GM19324 (cell line): ENCODE measurements at regions not wholly inside any gene's neighbourhood (a gene's known extent, or its start where the extent isn't known, plus 50 kb on each side); places are given as distances from the start of the nearest gene placed in this dataset.

ENCODE experiments used
- ATAC-seq: cut with Tn5 transposase; IDR thresholded peaks from one replicate; pipeline ENCODE4 v1.9.1; 2021; ENCODE audit warnings: mild to moderate bottlenecking, moderate library complexity; ENCODE audit not compliant: unreplicated experiment, low FRiP score

GRCh38 chr18:24530630-24531111, 70.2 kb downstream of the HRH4 start:
- no peak for ATAC-seq

- no peak for ATAC-seq
These were observed 73.8 kb downstream of the HRH4 start for GRCh38 chr18:24534271-24534670.

GRCh38 chr18:24534737-24535136, 74.3 kb downstream of the HRH4 start:
- no peak for ATAC-seq

- no peak for ATAC-seq
These were observed 75.3 kb downstream of the HRH4 start for GRCh38 chr18:24535527-24536295.

GRCh38 chr18:24536326-24536725, 75.9 kb downstream of the HRH4 start:
- ATAC-seq: no peak

GRCh38 chr18:24536834-24537233, 76.4 kb downstream of the HRH4 start:
- no peak for ATAC-seq

GRCh38 chr18:24538414-24539264, 78.2 kb downstream of the HRH4 start:
- no peak for ATAC-seq

- ATAC-seq: no peak
These were observed 79.6 kb downstream of the HRH4 start for GRCh38 chr18:24539866-24540617.

- ATAC-seq: no peak
These were observed 80.5 kb downstream of the HRH4 start for GRCh38 chr18:24540896-24541295.

GRCh38 chr18:24543086-24543794, 82.8 kb downstream of the HRH4 start:
- no peak for ATAC-seq

GRCh38 chr18:24543795-24544498, 83.5 kb downstream of the HRH4 start:
- no peak for ATAC-seq

GRCh38 chr18:24544949-24545348, 84.5 kb downstream of the HRH4 start:
- no peak for ATAC-seq

- ATAC-seq: no peak
These were observed 85.2 kb downstream of the HRH4 start for GRCh38 chr18:24545651-24546050.

GRCh38 chr18:24546307-24546706, 85.9 kb downstream of the HRH4 start:
- ATAC-seq: no peak

GRCh38 chr18:24548583-24548982, 88.1 kb downstream of the HRH4 start:
- no peak for ATAC-seq

- no peak for ATAC-seq
These were observed 91.8 kb downstream of the HRH4 start for GRCh38 chr18:24552218-24552617.

- no peak for ATAC-seq
These were observed 93.3 kb downstream of the HRH4 start for GRCh38 chr18:24553571-24554285.

- no peak for ATAC-seq
These were observed 98.0 kb downstream of the HRH4 start for GRCh38 chr18:24558403-24558802.

- no peak for ATAC-seq
These were observed 99.1 kb downstream of the HRH4 start for GRCh38 chr18:24559526-24559925.
